RWPE2 (cell line): ENCODE measurements at regions not wholly inside any gene's neighbourhood (a gene's known extent, or its start where the extent isn't known, plus 50 kb on each side); places are given as distances from the start of the nearest gene placed in this dataset.

Experiments used
- ATAC-seq: fragments of 200-7000 bp; cut with Tn5 transposase; 3 replicates; pipeline ENCODE4 v1.9.1; 2021; ENCODE audit warnings: low read depth
- DNase-seq: peaks from one replicate; pipeline ENCODE4 v3.0.0-alpha.2; 2020; ENCODE audit warnings: low spot score
- H3K27ac ChIP-seq: fragments of 450-650 bp; 2 replicates; pipeline ENCODE4 v1.5.1; 2017; ENCODE audit warnings: mild to moderate bottlenecking; ENCODE audit not compliant: poor library complexity, severe bottlenecking
- H3K27me3 ChIP-seq: fragments of 250-450 bp; sonication (Bioruptor Pico); 2 replicates; pipeline ENCODE4 v1.5.1; 2021; ENCODE audit warnings: mild to moderate bottlenecking, moderate library complexity; ENCODE audit not compliant: insufficient read depth, poor library complexity, severe bottlenecking
- H3K36me3 ChIP-seq: fragments of 250-450 bp; sonication (Bioruptor Pico); 2 replicates; pipeline ENCODE4 v1.5.1; 2020; ENCODE audit warnings: low read depth, mild to moderate bottlenecking, moderate library complexity
- H3K4me1 ChIP-seq: fragments of 250-450 bp; sonication (Bioruptor Pico); 2 replicates; pipeline ENCODE4 v1.5.1; 2021; ENCODE audit warnings: mild to moderate bottlenecking, moderate library complexity; ENCODE audit not compliant: insufficient read depth, poor library complexity, severe bottlenecking
- H3K4me3 ChIP-seq: fragments of 250-450 bp; sonication (Bioruptor Pico); 2 replicates; pipeline ENCODE4 v1.5.1; 2021; ENCODE audit warnings: mild to moderate bottlenecking, moderate library complexity; ENCODE audit not compliant: severe bottlenecking
- H3K9me3 ChIP-seq: fragments of 250-450 bp; sonication (Bioruptor Pico); 2 replicates; pipeline ENCODE4 v1.5.1; 2021; ENCODE audit warnings: mild to moderate bottlenecking, moderate library complexity; ENCODE audit not compliant: severe bottlenecking
- TF ChIP-seq, protein P1 (sequence below): fragments of 450-650 bp; IDR thresholded peaks from one replicate; pipeline ENCODE4 v1.5.1; 2017; ENCODE audit warnings: mild to moderate bottlenecking, moderate library complexity; ENCODE audit not compliant: poor library complexity, severe bottlenecking

GRCh38 chr2:236334122-236334876 lies 70.1 kb upstream of the ASB18 start:
- Histone ChIP-seq H3K36me3 (no peaks in the 10 kb centered on the region), H3K27me3 (peaks cover 4% of the 10 kb centered on the region), H3K9me3 (no peaks in the 10 kb centered on the region), H3K4me1 (no peaks in the 10 kb centered on the region), H3K4me3 (no peak overlapping the region), H3K27ac (no peak overlapping the region)
- ATAC-seq (no peak), DNase-seq (no peak)
- TF ChIP-seq, protein P1, sequence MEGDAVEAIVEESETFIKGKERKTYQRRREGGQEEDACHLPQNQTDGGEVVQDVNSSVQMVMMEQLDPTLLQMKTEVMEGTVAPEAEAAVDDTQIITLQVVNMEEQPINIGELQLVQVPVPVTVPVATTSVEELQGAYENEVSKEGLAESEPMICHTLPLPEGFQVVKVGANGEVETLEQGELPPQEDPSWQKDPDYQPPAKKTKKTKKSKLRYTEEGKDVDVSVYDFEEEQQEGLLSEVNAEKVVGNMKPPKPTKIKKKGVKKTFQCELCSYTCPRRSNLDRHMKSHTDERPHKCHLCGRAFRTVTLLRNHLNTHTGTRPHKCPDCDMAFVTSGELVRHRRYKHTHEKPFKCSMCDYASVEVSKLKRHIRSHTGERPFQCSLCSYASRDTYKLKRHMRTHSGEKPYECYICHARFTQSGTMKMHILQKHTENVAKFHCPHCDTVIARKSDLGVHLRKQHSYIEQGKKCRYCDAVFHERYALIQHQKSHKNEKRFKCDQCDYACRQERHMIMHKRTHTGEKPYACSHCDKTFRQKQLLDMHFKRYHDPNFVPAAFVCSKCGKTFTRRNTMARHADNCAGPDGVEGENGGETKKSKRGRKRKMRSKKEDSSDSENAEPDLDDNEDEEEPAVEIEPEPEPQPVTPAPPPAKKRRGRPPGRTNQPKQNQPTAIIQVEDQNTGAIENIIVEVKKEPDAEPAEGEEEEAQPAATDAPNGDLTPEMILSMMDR = no peak

DNA sequence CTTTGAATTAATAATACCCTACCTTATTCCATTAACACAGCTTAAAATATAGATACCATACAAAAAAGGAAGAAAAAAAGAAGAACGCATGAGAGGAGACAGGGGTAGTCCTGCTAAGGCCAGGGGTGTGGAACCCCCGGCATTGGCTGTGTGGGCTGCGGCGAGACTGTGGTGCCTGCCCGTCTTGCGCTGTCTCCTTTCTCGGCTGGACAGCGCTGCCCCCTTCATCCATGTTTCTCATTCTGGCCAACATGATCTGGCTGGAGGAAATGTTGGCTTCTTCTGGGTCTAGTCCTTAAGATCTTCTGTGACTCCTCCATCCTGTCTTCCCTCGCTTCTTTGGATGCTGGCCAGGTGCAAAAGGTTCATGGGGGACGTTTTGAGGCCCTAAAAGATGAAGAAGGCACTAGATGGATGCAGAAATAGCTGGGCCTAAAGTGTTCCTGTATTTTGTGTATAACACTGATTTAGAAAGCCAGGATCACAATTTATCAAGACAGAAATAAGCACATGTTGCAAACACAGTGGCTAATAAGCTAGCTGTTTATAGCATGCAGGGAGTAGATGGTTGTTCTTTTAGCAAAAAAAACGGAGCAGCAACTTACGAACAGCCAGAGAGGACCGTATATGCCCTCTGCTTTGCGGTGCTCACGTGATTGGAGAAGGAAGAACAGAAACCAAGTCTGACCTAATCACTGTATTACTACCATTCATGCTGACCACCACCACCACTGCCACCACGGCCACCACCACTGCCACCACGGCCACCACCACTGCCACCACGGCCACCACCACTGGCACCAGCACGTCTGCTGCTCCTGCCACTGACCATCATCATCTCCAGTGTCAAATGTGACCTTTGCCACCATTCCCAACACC lies 71.7 kb upstream of the ASB18 start:
- no peaks in the 10 kb centered on the region for H3K4me1 ChIP-seq
- no peak overlapping the region for H3K27ac ChIP-seq
- H3K27me3 ChIP-seq = peaks cover 4% of the 10 kb centered on the region
- H3K9me3 ChIP-seq = no peaks in the 10 kb centered on the region
- no peak overlapping the region for H3K4me3 ChIP-seq
- TF ChIP-seq, protein P1 = no peak
- no peaks in the 10 kb centered on the region for H3K36me3 ChIP-seq
- ATAC-seq = no peak
- no peak for DNase-seq

GRCh38 chr2:236336575-236337464 lies 72.6 kb upstream of the ASB18 start:
- H3K9me3 ChIP-seq = no peaks in the 10 kb centered on the region
- no peak overlapping the region for H3K4me3 ChIP-seq
- ATAC-seq = no peak

GRCh38 chr2:236337465-236338325 lies 73.5 kb upstream of the ASB18 start:
- ATAC-seq (no peak), DNase-seq (no peak)
- Histone ChIP-seq H3K4me3 (no peak overlapping the region), H3K27me3 (no peaks in the 10 kb centered on the region), H3K27ac (no peak overlapping the region), H3K36me3 (no peaks in the 10 kb centered on the region), H3K4me1 (no peaks in the 10 kb centered on the region), H3K9me3 (no peaks in the 10 kb centered on the region)
- TF ChIP-seq, protein P1 = no peak

More at GRCh38 chr2:236336575-236337464, 72.6 kb upstream of the ASB18 start:
- H3K4me1 ChIP-seq = no peaks in the 10 kb centered on the region
- peaks cover 4% of the 10 kb centered on the region for H3K27me3 ChIP-seq
- DNase-seq = no peak
- no peaks in the 10 kb centered on the region for H3K36me3 ChIP-seq
- TF ChIP-seq, protein P1 = no peak
- no peak overlapping the region for H3K27ac ChIP-seq
